Karpas-422 (cell line): ENCODE measurements at regions not wholly inside any gene's neighbourhood (a gene's known extent, or its start where the extent isn't known, plus 50 kb on each side); places are given as distances from the start of the nearest gene placed in this dataset.
"Not testable (repeated sequence)": the region's sequence is repeated elsewhere in the genome, so short reads cannot be mapped to it uniquely, and the experiment has no call there.

Experiments used
- DNase-seq: peaks from one replicate; pipeline ENCODE4 v3.0.0-alpha.2; 2015
- H2AFZ ChIP-seq: fragments of 200-600 bp; sonication (generic); 2 replicates; pipeline ENCODE4 v1.6.1; 2014; ENCODE audit warnings: antibody characterized with exemption, low read length, mixed read lengths
- H3K27ac ChIP-seq: fragments of 200-600 bp; sonication (generic); 2 replicates; pipeline ENCODE4 v1.5.1; 2014; ENCODE audit warnings: mild to moderate bottlenecking, low read length, moderate library complexity
- H3K27me3 ChIP-seq: fragments of 200-600 bp; sonication (generic); 2 replicates; pipeline ENCODE4 v1.6.1; 2014; ENCODE audit warnings: low read length, mixed read lengths
- H3K36me3 ChIP-seq: fragments of 200-600 bp; sonication (generic); 2 replicates; pipeline ENCODE4 v1.6.1; 2014; ENCODE audit warnings: low read length, mixed read lengths; ENCODE audit not compliant: insufficient read depth
- H3K4me1 ChIP-seq: fragments of 200-600 bp; sonication (generic); 2 replicates; pipeline ENCODE4 v1.6.1; 2014; ENCODE audit warnings: mild to moderate bottlenecking, low read length, mixed read lengths
- H3K4me2 ChIP-seq: fragments of 200-600 bp; sonication (generic); 2 replicates; pipeline ENCODE4 v1.6.1; 2014; ENCODE audit warnings: low read length, low read depth, mild to moderate bottlenecking; ENCODE audit not compliant: poor library complexity, severe bottlenecking
- H3K4me3 ChIP-seq: fragments of 200-600 bp; sonication (generic); 2 replicates; pipeline ENCODE4 v1.5.1; 2014; ENCODE audit warnings: mild to moderate bottlenecking, antibody characterized with exemption, low read length, mixed read lengths
- H3K79me2 ChIP-seq: fragments of 200-600 bp; sonication (generic); 2 replicates; pipeline ENCODE4 v1.6.1; 2014; ENCODE audit warnings: mild to moderate bottlenecking, low read length, mixed read lengths
- H3K9ac ChIP-seq: fragments of 200-600 bp; sonication (generic); 2 replicates; pipeline ENCODE4 v1.6.0; 2014; ENCODE audit warnings: low read length
- H3K9me2 ChIP-seq: fragments of 200-600 bp; sonication (generic), shearing (Covaris generic); replicated peaks from 2 replicates; pipeline ENCODE4 v1.6.0; 2014; ENCODE audit warnings: mild to moderate bottlenecking, low read length, moderate library complexity; ENCODE audit not compliant: insufficient read depth
- H3K9me3 ChIP-seq: fragments of 300-700, 200-600 bp; sonication (generic); 2 replicates; pipeline ENCODE4 v1.6.1; 2014; ENCODE audit warnings: low read length, mixed read lengths
- H4K20me1 ChIP-seq: fragments of 200-600 bp; sonication (generic); 2 replicates; pipeline ENCODE4 v1.6.1; 2014; ENCODE audit warnings: mild to moderate bottlenecking, antibody characterized with exemption, low read length, low read depth; ENCODE audit not compliant: insufficient read depth

- H3K79me2 ChIP-seq, H3K36me3 ChIP-seq, H3K4me1 ChIP-seq, H3K4me2 ChIP-seq, H3K27me3 ChIP-seq, H3K9me2 ChIP-seq, H3K4me3 ChIP-seq, H3K9me3 ChIP-seq, H2AFZ ChIP-seq, H3K27ac ChIP-seq, H4K20me1 ChIP-seq, H3K9ac ChIP-seq: not testable (repeated sequence)
- peak; percentile 62 for DNase-seq
Observed at GRCh38 chr10:131839880-131840787, 60.7 kb upstream of the PPP2R2D start.

- Histone ChIP-seq H4K20me1 (no peaks in the 10 kb centered on the region), H3K79me2 (no peaks in the 10 kb centered on the region), H3K9ac (no peak overlapping the region), H3K4me1 (no peaks in the 10 kb centered on the region), H3K4me2 (no peak overlapping the region), H3K27me3 (no peaks in the 10 kb centered on the region), H3K9me2 (no peaks in the 10 kb centered on the region), H3K27ac (no peak overlapping the region), H3K36me3 (no peaks in the 10 kb centered on the region), H3K9me3 (no peaks in the 10 kb centered on the region), H2AFZ (no peak overlapping the region), H3K4me3 (no peak overlapping the region)
- no peak for DNase-seq
Observed at GRCh38 chr10:131840788-131841118, 60.1 kb upstream of the PPP2R2D start.

- no peaks in the 10 kb centered on the region for H4K20me1 ChIP-seq
- H2AFZ ChIP-seq = no peak overlapping the region
- no peak overlapping the region for H3K4me3 ChIP-seq
- H3K9me2 ChIP-seq = no peaks in the 10 kb centered on the region
- H3K36me3 ChIP-seq = no peaks in the 10 kb centered on the region
- H3K9me3 ChIP-seq = no peaks in the 10 kb centered on the region
- H3K4me2 ChIP-seq = no peak overlapping the region
- no peaks in the 10 kb centered on the region for H3K79me2 ChIP-seq
- H3K4me1 ChIP-seq = no peaks in the 10 kb centered on the region
- H3K9ac ChIP-seq = no peak overlapping the region
- DNase-seq = no peak
- H3K27ac ChIP-seq = no peak overlapping the region
- H3K27me3 ChIP-seq = no peaks in the 10 kb centered on the region
Observed at GRCh38 chr10:131841131-131841660, 59.6 kb upstream of the PPP2R2D start.

- Histone ChIP-seq H3K9me3 (no peaks in the 10 kb centered on the region), H4K20me1 (no peaks in the 10 kb centered on the region), H3K4me1 (no peaks in the 10 kb centered on the region), H3K27me3 (no peaks in the 10 kb centered on the region), H3K9ac (no peak overlapping the region), H2AFZ (no peak overlapping the region), H3K4me2 (no peak overlapping the region), H3K79me2 (no peaks in the 10 kb centered on the region), H3K4me3 (no peak overlapping the region), H3K27ac (no peak overlapping the region), H3K36me3 (no peaks in the 10 kb centered on the region), H3K9me2 (no peaks in the 10 kb centered on the region)
- DNase-seq = no peak
Observed at GRCh38 chr10:131841661-131842139, 59.1 kb upstream of the PPP2R2D start.

DNA sequence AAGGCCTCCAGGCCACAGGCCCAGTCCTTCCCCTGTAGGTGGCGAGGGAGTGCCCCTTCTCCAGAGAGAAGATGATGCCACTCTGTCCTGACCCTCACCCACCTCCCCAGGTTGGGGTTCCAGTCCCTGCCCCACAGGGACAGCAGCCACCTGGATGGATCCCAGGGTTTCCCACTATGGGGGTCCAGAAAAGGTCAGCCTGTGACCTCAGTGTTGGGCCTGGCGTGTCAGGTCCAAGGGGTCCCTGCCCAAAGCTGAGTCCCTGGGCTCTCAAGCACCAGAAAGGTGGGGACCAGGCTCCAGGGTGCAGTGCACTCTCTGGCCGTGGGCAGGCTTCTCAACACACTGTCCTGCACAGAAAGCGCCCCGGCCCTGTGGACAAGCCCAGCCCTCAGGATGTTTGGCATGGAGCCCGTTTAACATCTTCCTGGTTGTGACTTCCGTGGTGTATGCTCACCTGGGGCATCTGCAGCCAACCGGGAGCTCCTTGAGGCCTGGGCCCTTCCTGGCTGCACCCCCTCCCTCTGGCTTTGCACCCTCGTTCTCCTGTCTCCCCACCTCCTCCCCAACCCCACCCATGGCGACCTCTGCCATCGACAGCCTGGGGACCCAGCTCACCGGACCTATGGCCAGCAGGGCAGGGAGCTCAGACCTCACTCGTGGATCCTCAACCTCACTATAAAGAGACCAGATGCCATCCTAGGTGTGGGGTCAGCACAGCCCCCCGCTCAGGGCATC is 58.3 kb upstream of the PPP2R2D start:
- H3K27me3 ChIP-seq = no peaks in the 10 kb centered on the region
- no peak overlapping the region for H3K9ac ChIP-seq
- H4K20me1 ChIP-seq = no peaks in the 10 kb centered on the region
- H2AFZ ChIP-seq = no peak overlapping the region
- DNase-seq = no peak
- H3K79me2 ChIP-seq = no peaks in the 10 kb centered on the region
- no peak overlapping the region for H3K27ac ChIP-seq
- no peaks in the 10 kb centered on the region for H3K36me3 ChIP-seq
- H3K4me1 ChIP-seq = no peaks in the 10 kb centered on the region
- no peak overlapping the region for H3K4me3 ChIP-seq
- no peak overlapping the region for H3K4me2 ChIP-seq
- H3K9me2 ChIP-seq = no peaks in the 10 kb centered on the region
- H3K9me3 ChIP-seq = no peaks in the 10 kb centered on the region

DNA sequence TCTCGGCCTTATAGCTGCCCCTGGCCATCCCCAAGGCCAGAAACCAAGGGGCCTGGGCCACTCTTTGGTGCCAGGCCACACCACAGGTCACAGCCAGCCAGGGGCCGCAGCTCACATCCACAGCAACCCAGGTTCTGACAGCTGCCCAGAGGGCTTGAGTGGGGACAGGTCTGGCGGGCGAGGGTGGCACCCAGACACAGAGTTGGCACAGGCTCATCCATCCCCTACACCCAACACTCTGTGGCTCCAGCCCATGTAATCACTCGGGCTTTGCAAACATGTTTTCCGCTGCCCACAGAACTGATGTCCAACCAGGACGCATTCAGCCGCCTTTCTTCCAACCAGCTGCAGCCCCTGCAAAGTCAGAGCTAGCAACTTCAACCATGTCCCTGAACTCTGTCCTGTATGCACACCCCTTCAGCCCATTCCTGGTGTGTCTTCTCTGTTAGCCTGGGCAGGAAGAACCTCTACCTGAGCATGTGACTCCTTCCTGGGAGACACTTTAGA is 57.7 kb upstream of the PPP2R2D start:
- H3K27me3 ChIP-seq = no peaks in the 10 kb centered on the region
- H3K36me3 ChIP-seq = no peaks in the 10 kb centered on the region
- no peak overlapping the region for H3K4me3 ChIP-seq
- H4K20me1 ChIP-seq = no peaks in the 10 kb centered on the region
- no peaks in the 10 kb centered on the region for H3K79me2 ChIP-seq
- H3K27ac ChIP-seq = no peak overlapping the region
- H2AFZ ChIP-seq = no peak overlapping the region
- DNase-seq = no peak
- no peaks in the 10 kb centered on the region for H3K9me2 ChIP-seq
- no peaks in the 10 kb centered on the region for H3K9me3 ChIP-seq
- no peak overlapping the region for H3K9ac ChIP-seq
- H3K4me1 ChIP-seq = no peaks in the 10 kb centered on the region
- no peak overlapping the region for H3K4me2 ChIP-seq

DNA sequence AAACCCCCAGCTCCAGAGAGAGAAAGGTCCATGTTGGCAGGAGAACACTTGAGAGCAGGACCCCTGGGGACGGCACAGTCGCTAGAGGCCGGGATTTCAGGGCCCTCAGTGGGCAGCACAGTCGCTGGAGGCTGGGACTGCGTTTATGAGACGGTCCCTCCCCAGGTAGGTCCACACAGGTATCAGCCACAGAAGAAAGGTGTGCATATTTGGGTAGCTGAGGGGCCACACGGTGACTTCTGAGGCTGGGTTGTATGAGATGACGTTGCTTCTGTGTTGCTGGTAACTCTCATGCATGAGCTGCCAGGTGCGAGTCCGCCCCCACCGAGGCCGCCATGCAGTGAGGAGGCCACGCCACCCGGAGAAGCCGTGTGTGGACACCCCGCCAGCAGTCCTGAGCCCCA is 56.9 kb upstream of the PPP2R2D start:
- Histone ChIP-seq H4K20me1 (no peaks in the 10 kb centered on the region), H3K9me3 (no peaks in the 10 kb centered on the region), H3K4me2 (no peak overlapping the region), H3K79me2 (no peaks in the 10 kb centered on the region), H3K36me3 (no peaks in the 10 kb centered on the region), H3K4me3 (no peak overlapping the region), H3K27me3 (no peaks in the 10 kb centered on the region), H3K9me2 (no peaks in the 10 kb centered on the region), H2AFZ (no peak overlapping the region), H3K9ac (no peak overlapping the region), H3K27ac (no peak overlapping the region), H3K4me1 (no peaks in the 10 kb centered on the region)
- no peak for DNase-seq

DNA sequence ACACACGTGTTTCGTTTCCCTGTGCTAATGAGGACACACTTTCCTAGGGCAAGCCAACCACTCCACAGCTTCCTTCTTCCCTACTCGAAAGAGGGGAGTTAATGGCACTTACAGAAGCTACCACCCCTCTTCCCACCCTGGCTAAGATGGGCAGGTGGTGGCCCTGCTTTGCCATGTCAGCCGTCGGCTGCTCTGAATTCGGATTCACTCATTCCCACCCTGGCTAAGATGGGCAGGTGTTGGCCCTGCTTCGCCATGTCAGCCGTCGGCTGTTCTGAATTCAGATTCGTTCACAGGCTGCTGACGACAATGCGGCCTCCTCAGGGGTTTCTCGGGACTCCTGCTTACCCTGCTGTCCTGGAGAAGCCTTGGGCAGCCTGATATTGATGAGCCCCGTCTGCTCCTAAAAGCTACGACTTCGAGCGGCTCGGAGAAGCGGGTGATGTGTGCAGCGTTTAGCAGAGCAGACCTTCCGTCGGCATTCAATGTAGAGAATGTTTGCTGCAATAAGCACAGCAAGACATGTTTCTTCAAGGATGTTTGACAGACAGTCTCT is 56.2 kb upstream of the PPP2R2D start:
- H3K27me3 ChIP-seq = no peaks in the 10 kb centered on the region
- no peak overlapping the region for H2AFZ ChIP-seq
- H3K36me3 ChIP-seq = no peaks in the 10 kb centered on the region
- H3K27ac ChIP-seq = no peak overlapping the region
- no peaks in the 10 kb centered on the region for H3K4me1 ChIP-seq
- H3K9me3 ChIP-seq = no peaks in the 10 kb centered on the region
- no peak overlapping the region for H3K4me3 ChIP-seq
- no peak for DNase-seq
- no peak overlapping the region for H3K9ac ChIP-seq
- H4K20me1 ChIP-seq = no peaks in the 10 kb centered on the region
- no peaks in the 10 kb centered on the region for H3K79me2 ChIP-seq
- H3K4me2 ChIP-seq = no peak overlapping the region
- no peaks in the 10 kb centered on the region for H3K9me2 ChIP-seq
